ENCODE measurements at regions not wholly inside any gene's neighbourhood (a gene's known extent, or its start where the extent isn't known, plus 50 kb on each side); places are given as distances from the start of the nearest gene placed in this dataset.

- Histone ChIP-seq H4K20me1 (ENCODE audit: insufficient read depth, low read length) (no peaks in the 10 kb centered on the region), H2BK5ac (ENCODE audit: low read depth, low read length, poor library complexity, severe bottlenecking) (no peak overlapping the region), H3K27me3 (ENCODE audit: control insufficient read depth, insufficient read depth, low read length) (no peaks in the 10 kb centered on the region), H4K91ac (ENCODE audit: insufficient read depth, low read depth, low read length) (no peak overlapping the region), H3K23ac (ENCODE audit: low read depth, low read length) (no peak overlapping the region), H3K4me1 (ENCODE audit: control insufficient read depth, insufficient read depth, low read length) (no peaks in the 10 kb centered on the region), H2AK9ac (replicated peaks; ENCODE audit: low read depth, low read length, poor library complexity) (no peak overlapping the region), H3K4me3 (ENCODE audit: insufficient read depth, low read depth, low read length) (no peak overlapping the region), H3K9ac (ENCODE audit: low read depth, low read length) (no peak overlapping the region), H3K27ac (ENCODE audit: insufficient read depth, low read length) (no peak overlapping the region), H2BK20ac (ENCODE audit: low read depth, low read length) (no peak overlapping the region), H3K56ac (ENCODE audit: extremely low read depth, insufficient read depth, low read length) (no peak overlapping the region), H3K4ac (ENCODE audit: low read depth, low read length) (no peak overlapping the region), H2BK120ac (ENCODE audit: low read depth, low read length) (no peak overlapping the region), H4K5ac (ENCODE audit: low read depth, low read length) (no peak overlapping the region), H2BK15ac (ENCODE audit: low read depth, low read length) (no peak overlapping the region), H2AK5ac (ENCODE audit: low read depth, low read length) (no peak overlapping the region), H3K18ac (ENCODE audit: low read depth, low read length) (no peak overlapping the region), H3K79me1 (ENCODE audit: low read depth in 1 of 2, low read length in 2 of 2) (no peaks in the 10 kb centered on the region), H3K36me3 (ENCODE audit: control insufficient read depth, insufficient read depth, low read length) (no peaks in the 10 kb centered on the region), H3K14ac (replicated peaks; ENCODE audit: low read depth, low read length) (no peak overlapping the region), H3K9me3 (ENCODE audit: control insufficient read depth, insufficient read depth, low read length) (peaks cover 5% of the 10 kb centered on the region; the same call in 1 of the 2 replicates), H3K9me1 (ENCODE audit: insufficient read depth, low read length) (no peaks in the 10 kb centered on the region), H4K8ac (ENCODE audit: low read depth in 2 of 2, low read length in 2 of 2) (no peak overlapping the region), H3K4me2 (ENCODE audit: low read depth, low read length) (no peak overlapping the region), H2AFZ (replicated peaks; ENCODE audit: low read length, poor library complexity) (no peak overlapping the region)
- CTCF ChIA-PET, result interaction anchor here (0.5 kb wide), 1 partner anchor 56 kb away, joined by 10 read pairs; no protein-coding TSS in a partner anchor
- intact Hi-C loops (cut with micrococcal nuclease), result no loop called here
- POLR2A ChIA-PET (ENCODE audit: unreplicated experiment), result no interaction called here
- in situ Hi-C loops (cut with MboI; ENCODE audit: low sequenced_read_pairs), result no loop called here
- BruUV-seq (replicated peaks), result no TSS peak
- ATAC-seq (ENCODE audit: low read depth), result no peak
- no CpG with 5 or more reads among the region's 3 CpGs for whole genome bisulfite sequencing, 2 experiments (ENCODE audit: extremely low coverage in 2 of 2, insufficient read length in 1 of 2)
- DNase-seq, result no peak
- TF ChIP-seq POLR2A (IDR thresholded peaks at IDR 0.05; ENCODE audit: low read depth, low read length) (no peak), BHLHE40 (IDR thresholded peaks at IDR 0.05; ENCODE audit: low read depth, low read length) (no peak), RAD21 (IDR thresholded peaks at IDR 0.05; ENCODE audit: low read length) (no peak), RCOR1 (IDR thresholded peaks at IDR 0.05; ENCODE audit: insufficient replicate concordance, low read length) (no peak), MAZ (IDR thresholded peaks at IDR 0.05; ENCODE audit: borderline replicate concordance, low read depth, low read length) (no peak), SMC3 (IDR thresholded peaks at IDR 0.05; ENCODE audit: low read depth, low read length) (no peak), ELK1 (IDR thresholded peaks at IDR 0.05; ENCODE audit: borderline replicate concordance, low read depth, low read length) (no peak), MAFK (IDR thresholded peaks at IDR 0.05; ENCODE audit: low read depth, low read length) (no peak), NFE2L2 (IDR thresholded peaks at IDR 0.05; ENCODE audit: low read depth, low read length) (no peak), RFX5 (IDR thresholded peaks at IDR 0.05; ENCODE audit: low read depth, low read length) (no peak), FOS (IDR thresholded peaks at IDR 0.05; ENCODE audit: low read depth, low read length) (no peak)
- TF ChIP-seq, protein P1, sequence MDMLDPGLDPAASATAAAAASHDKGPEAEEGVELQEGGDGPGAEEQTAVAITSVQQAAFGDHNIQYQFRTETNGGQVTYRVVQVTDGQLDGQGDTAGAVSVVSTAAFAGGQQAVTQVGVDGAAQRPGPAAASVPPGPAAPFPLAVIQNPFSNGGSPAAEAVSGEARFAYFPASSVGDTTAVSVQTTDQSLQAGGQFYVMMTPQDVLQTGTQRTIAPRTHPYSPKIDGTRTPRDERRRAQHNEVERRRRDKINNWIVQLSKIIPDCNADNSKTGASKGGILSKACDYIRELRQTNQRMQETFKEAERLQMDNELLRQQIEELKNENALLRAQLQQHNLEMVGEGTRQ (IDR thresholded peaks at IDR 0.05; ENCODE audit: low read depth, low read length), result no peak
- dilution Hi-C loops (cut with HindIII; ENCODE audit: low sequenced_read_pairs, unreplicated experiment), result no loop called here
Measured at GRCh38 chr16:55138298-55138697, 185.7 kb upstream of the IRX6 start.

All from IMR-90 (cell line).